SW480 (cell line): ENCODE measurements at regions not wholly inside any gene's neighbourhood (a gene's known extent, or its start where the extent isn't known, plus 50 kb on each side); places are given as distances from the start of the nearest gene placed in this dataset.
"Not testable (repeated sequence)": the region's sequence is repeated elsewhere in the genome, so short reads cannot be mapped to it uniquely, and the experiment has no call there.

Source experiments
- DNase-seq: peaks from one replicate; pipeline ENCODE4 v3.0.0-alpha.2; 2016; ENCODE audit warnings: low spot score

- DNase-seq: no peak
Measured at GRCh38 chrX:114272096-114272686, 311.7 kb upstream of the HTR2C start.

DNA sequence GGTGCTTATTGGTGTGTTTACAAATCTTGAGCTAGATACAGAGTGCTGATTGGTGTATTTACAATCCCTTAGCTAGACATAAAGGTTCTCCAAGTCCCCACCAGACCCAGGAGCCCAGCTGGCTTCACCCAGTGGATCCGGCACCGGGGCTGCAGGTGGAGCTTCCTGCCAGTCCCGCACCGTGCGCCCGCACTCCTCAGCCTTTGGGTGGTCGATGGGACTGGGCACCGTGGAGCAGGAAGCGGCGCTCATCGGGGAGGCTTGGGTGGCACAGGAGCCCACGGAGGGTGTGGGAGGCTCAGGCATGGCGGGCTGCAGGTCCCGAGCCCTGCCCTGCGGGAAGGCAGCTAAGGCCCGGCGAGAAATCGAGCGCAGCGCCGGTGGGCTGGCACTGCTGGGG is 313.5 kb upstream of the HTR2C start:
- not testable (repeated sequence) for DNase-seq

DNA sequence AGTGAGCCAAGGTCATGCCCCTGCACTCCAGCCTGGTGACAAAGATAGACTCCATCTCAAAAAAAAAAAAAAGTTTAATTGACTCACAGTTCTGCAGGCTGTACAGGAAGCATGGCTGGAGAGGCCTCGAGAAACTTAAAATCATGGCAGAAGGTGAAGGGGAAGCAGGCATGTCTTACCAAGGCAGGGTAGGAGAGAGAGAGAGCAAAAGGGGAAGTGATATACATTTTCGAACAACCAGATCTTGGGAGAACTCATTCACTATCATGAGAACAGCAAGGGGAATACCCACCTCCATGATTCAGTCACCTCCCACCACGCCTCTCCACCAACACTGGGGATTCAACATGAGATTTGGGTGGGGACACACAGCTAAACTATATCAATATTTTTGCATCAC is 315.2 kb upstream of the HTR2C start:
- no peak for DNase-seq

GRCh38 chrX:114267142-114267541 is 316.7 kb upstream of the HTR2C start:
- no peak for DNase-seq

DNA sequence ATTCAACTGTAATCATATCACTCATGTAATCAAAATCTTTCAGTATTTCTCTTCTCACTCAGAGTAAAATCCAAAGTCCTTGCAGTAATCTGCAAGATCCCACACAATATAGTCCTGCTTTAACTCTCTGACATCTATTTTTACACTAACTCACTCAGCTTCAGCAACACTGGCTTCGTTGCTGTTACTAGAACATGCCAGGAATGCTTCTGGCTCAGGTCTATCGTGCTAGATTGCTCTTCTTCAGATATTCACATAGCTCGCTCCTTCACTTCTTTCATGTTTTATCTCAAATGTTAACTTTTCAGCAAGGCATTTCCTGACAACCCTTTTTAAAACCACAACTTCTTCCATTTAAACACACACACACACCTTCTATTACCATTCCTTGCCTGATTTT is 331.7 kb upstream of the HTR2C start:
- no peak for DNase-seq

DNA sequence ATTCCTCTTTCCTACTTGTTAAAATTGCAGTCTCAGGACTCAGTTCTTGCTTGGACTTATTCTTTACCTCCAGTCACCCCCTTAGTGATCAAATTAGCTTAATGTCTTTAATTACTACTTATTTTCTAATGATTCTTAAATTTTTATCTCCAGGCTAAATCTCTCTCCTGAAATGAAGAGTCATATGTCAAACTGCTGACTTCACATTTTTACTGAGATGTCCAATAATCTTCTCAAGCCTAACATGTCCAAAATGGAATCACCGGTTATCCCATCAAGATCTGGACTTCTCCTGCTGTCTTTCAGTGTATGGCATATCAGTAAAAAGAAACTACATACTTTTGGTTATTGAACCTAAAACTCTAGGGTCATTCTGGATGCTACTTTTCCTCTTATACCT is 332.3 kb upstream of the HTR2C start:
- DNase-seq: no peak

DNA sequence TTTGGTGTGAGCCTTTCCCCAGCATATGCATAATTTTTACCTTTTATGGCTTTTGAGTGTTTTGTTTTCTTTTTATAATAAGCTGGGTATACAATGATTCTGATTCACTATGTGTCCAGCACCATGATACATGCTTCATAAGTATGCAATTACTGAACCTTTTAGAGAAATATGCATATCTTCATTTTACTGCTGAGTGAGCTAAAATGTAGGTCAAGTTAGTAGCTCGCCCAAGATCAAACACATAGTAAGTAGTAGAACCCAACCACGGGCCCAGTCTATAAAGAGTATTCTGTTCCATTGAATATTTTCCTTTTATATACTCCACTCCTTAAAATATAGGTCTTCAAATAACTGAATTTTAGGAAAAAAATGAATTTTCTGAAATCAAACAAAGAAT is 362.4 kb upstream of the HTR2C start:
- no peak for DNase-seq

DNA sequence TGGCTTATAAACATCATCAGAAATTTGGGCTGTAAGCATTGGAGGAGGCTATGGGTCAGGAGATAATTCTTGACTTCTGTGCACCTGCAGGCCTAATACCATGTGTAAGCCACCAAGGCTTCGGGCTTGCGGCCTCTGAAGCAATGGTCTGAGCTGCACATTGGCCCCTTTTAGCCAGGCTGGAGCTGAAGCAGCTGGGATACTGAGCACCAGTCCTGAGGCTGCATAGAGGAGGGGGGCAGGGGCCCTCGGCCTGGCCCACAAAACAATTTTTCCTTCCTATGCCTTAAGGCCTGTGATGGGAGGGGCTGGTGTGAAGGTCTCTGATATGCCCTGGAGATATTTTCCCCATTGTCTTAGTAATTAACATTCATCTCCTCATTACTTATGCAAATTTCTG is 373.0 kb upstream of the HTR2C start:
- DNase-seq: no peak

DNA sequence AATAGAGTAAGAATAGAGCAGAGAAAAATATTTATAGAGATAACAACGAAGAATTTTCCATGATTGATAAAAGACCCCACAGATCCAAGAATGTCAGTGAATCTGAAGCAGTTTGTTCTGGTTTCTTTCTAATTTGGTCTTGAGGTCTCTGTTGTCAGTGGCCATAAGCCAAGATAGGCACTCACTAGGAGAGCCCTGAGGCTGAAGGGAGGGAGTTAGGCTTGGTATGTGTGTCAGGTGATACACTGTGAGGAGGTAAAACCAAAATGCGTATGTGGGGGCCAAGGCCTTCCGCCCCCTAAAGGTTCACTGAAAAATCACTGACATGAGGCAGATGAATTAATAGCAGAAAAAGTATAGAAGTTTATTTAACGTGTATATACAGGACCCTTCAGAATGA is 382.3 kb upstream of the HTR2C start:
- no peak for DNase-seq

DNA sequence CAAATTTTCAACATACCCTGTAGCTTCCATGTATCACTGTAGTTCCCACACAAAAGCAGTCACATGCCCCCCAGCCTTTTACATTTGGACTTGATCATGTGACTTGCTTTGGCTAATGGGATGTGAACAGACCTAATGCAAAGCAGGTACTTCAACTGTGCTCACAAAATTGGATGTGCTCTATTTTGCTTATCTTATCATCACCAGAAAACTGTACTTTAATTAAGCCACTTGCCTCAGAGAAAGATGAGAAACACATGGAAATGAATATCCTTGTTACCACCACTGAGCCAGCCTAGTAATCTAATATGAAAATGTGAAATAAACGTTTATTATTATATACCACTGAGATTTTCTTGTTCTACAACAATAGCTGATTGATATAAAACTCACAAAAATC is 402.7 kb upstream of the HTR2C start:
- no peak for DNase-seq

GRCh38 chrX:114178126-114178525 is 405.8 kb upstream of the HTR2C start:
- DNase-seq: no peak

DNA sequence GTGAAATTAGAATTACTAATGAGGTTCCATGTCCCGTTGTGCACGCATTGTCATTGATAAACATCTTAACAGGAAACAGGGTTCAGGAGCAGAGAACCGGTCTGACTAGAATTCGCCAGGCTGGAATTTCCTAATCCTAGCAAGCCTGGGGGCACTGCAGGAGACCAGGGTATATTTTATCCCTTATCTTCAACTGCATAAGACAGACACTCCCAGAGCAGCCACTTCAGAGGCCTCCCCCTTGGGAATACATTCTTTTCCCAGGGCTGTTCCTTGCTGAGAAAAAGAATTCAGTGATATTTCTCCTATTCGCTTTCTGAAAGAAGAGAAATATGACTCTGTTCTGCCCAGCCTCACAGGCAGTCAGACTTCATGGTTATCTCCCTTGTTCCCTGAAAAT is 416.6 kb upstream of the HTR2C start:
- not testable (repeated sequence) for DNase-seq

GRCh38 chrX:114166601-114167000 is 417.3 kb upstream of the HTR2C start:
- no peak for DNase-seq

GRCh38 chrX:114165537-114165936 is 418.3 kb upstream of the HTR2C start:
- no peak for DNase-seq

DNA sequence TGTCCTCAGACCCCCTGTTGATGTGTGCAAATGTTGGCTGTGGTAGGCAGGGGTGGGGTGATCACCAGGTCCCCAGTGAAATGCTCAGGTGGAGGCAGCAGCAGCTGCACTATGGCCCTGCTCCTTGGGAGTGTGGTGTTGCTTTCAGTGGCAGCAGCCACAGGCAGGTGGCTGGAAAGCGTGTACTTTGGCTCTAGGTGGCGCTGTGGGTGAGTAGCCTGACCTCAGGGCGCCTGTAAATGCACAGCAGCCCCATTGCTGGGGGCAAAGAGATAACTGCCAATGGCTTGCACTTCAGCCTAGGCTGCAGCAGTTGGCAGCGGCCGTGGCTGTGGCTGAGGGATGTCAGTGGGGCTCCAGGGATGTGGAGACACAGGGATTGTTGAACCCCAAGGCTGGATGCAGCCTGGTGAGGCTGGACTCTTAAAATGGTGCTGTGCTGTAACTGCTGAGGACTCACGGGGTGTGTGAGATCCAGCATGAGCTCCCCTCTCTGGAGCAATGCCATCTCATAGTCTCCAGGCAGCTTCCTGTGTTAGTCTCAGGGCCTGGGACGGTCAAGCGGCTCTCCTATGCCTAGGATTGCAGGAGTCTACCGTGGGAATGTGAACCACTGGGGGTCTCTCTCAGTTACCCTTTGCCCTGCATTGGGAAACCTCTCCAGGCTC is 421.7 kb upstream of the HTR2C start:
- no peak for DNase-seq

- DNase-seq: no peak
Measured at GRCh38 chrX:114152801-114153200, 431.1 kb upstream of the HTR2C start.

DNA sequence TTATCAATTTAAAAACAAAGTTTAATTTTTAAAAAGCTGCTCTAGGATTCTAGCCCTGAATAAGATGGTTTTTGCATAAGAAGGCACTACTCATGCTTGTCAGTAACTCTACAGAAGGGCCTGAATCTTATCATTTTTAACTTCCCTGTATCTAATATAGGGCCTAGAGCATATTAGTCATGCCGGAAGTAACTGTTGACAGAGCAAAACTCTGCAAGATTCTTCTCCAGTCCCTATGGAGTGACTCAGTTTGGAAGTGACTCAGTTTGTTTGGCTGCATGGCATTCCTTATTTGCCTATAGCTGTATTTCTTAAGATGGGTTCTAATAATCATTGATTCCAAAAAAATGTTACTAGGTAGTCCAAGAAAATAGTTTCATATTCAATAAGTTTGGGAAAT is 431.8 kb upstream of the HTR2C start:
- DNase-seq: no peak

DNA sequence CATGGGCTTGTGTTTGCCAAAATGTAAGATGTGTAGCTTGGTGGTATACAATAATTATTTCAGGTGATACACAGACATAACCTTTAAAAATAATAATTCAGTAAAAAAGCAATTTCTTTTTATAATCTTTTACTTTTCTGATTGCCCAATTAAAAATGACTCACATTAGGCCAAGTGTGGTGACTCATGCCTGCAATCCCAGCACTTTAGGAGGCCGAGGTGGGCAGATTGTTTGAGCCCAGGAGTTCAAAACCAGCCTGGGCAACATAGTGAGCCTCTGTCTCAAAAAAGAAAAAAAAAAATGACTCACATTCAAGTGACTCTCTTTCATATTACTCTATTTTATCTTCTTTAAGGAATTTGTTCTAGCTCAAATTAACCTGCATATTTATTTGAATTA is 449.4 kb upstream of the HTR2C start:
- no peak for DNase-seq

- no peak for DNase-seq
Measured at GRCh38 chrX:114127411-114128025, 456.4 kb upstream of the HTR2C start.

DNA sequence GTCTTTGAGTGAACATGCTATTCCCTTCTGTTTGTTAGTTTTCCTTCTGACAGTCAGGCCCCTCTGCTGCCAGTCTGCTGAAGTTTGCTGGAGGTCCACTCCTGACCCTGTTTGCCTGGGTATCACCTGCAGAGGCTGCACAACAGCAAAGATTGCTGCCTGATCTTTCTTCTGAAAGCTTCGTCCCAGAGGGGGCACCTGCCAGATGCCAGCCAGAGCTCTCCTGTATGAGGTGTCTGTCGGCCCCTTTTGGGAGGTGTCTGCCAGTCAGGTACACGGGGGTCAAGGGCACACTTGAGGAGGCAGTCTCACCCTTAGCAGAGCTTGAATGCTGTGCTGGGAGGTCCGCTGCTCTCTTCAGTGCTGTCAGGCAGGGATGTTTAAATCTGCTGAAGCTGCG is 456.9 kb upstream of the HTR2C start:
- DNase-seq: no peak

GRCh38 chrX:114101081-114101480 is 482.8 kb upstream of the HTR2C start:
- DNase-seq: no peak

DNA sequence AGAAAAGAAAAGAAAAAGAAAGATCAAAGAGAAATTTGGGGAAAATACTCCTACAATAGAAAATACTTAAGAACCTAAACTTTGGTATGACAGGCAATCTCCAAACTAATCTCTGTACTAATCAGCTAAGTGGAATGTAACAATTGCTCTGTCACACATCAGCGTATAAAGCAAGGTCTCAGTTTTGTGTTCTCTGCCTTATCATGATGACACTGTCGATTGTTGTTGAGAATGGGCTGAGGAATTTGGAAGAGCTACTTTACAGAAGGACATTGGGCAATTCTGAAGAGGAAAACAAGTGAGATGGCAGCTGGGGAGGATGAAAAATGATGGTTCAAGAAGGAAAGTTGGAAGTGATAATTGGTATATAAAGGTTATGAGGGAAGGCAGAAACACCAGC is 486.0 kb upstream of the HTR2C start:
- no peak for DNase-seq

GRCh38 chrX:114097427-114097826 is 486.5 kb upstream of the HTR2C start:
- DNase-seq: no peak

DNA sequence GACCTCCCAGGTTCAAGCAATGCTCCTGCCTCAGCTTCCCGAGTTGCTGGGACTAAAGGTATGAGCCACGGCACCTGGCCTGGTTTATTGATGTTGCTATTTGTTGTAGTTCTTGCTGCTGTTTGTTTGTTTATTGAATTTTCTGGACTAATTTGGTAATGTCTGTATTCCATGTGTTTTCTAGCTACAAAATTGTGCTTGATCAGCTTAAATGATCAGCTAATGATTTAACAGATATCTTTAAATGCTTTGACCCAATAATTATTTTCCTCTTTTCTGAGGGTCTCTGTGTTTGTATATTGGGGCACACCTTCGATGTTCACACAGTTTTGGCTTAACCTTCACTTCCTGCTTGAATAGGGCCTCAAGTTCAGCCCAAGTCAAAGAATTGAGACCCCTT is 488.1 kb upstream of the HTR2C start:
- DNase-seq: no peak
